H9 (cell line): ENCODE measurements at regions not wholly inside any gene's neighbourhood (a gene's known extent, or its start where the extent isn't known, plus 50 kb on each side); places are given as distances from the start of the nearest gene placed in this dataset.

Experiments
- DNase-seq: peaks from one replicate; pipeline ENCODE4 v3.0.0-alpha.2; 2017
- H2AFZ ChIP-seq: one replicate; pipeline ENCODE4 v1.6.1; 2013; ENCODE audit warnings: mild to moderate bottlenecking, low read length, control low read depth, moderate library complexity
- H2AK5ac ChIP-seq: 2 replicates; pipeline ENCODE4 v1.6.1; 2013; ENCODE audit warnings: low read length, control low read depth, mixed read lengths; ENCODE audit not compliant: insufficient read length
- H2BK120ac ChIP-seq: one replicate; pipeline ENCODE4 v1.6.1; 2013; ENCODE audit warnings: low read depth, mild to moderate bottlenecking, low read length, control low read depth, inconsistent platforms; ENCODE audit not compliant: poor library complexity, severe bottlenecking
- H2BK12ac ChIP-seq: 2 replicates; pipeline ENCODE4 v1.6.1; 2013; ENCODE audit warnings: low read length, control low read depth, mixed read lengths, low read depth; ENCODE audit not compliant: insufficient read length
- H2BK15ac ChIP-seq: 2 replicates; pipeline ENCODE4 v1.6.1; 2013; ENCODE audit warnings: low read depth, low read length, control low read depth
- H2BK20ac ChIP-seq: one replicate; pipeline ENCODE4 v1.6.1; 2013; ENCODE audit warnings: low read depth, mild to moderate bottlenecking, low read length, control low read depth, inconsistent platforms; ENCODE audit not compliant: poor library complexity, severe bottlenecking
- H2BK5ac ChIP-seq: 2 replicates; pipeline ENCODE4 v1.6.1; 2013; ENCODE audit warnings: low read length, control low read depth, mixed read lengths; ENCODE audit not compliant: insufficient read length
- H3K14ac ChIP-seq: 2 replicates; pipeline ENCODE4 v1.6.1; 2013; ENCODE audit warnings: low read length, control low read depth; ENCODE audit not compliant: insufficient read depth
- H3K18ac ChIP-seq: 2 replicates; pipeline ENCODE4 v1.6.1; 2013; ENCODE audit warnings: low read depth, mild to moderate bottlenecking, mixed read lengths, low read length, control low read depth; ENCODE audit not compliant: insufficient read length
- H3K23ac ChIP-seq: 2 replicates; pipeline ENCODE4 v1.6.1; 2013; ENCODE audit warnings: low read length, control low read depth, mixed read lengths, low read depth; ENCODE audit not compliant: insufficient read length
- H3K23me2 ChIP-seq: 2 replicates; pipeline ENCODE4 v1.6.1; 2013; ENCODE audit warnings: low read depth, mild to moderate bottlenecking, mixed read lengths, low read length, control low read depth; ENCODE audit not compliant: insufficient read length, poor library complexity, severe bottlenecking
- H3K27ac ChIP-seq: 2 replicates; pipeline ENCODE4 v1.5.1; 2013; ENCODE audit warnings: low read length, control low read depth, mixed read lengths, low read depth; ENCODE audit not compliant: insufficient read length
- H3K27me3 ChIP-seq: 2 replicates; pipeline ENCODE4 v1.6.1; 2013; ENCODE audit warnings: low read length, control low read depth, inconsistent platforms; ENCODE audit not compliant: insufficient read depth
- H3K4ac ChIP-seq: 2 replicates; pipeline ENCODE4 v1.6.1; 2013; ENCODE audit warnings: low read depth, mild to moderate bottlenecking, control low read depth, inconsistent platforms, low read length, moderate library complexity
- H3K4me1 ChIP-seq: 2 replicates; pipeline ENCODE4 v1.6.1; 2013; ENCODE audit warnings: low read length, control low read depth, inconsistent platforms; ENCODE audit not compliant: insufficient read depth
- H3K4me2 ChIP-seq: 2 replicates; pipeline ENCODE4 v1.6.1; 2013; ENCODE audit warnings: low read length, control low read depth, mixed read lengths; ENCODE audit not compliant: insufficient read length, insufficient read depth
- H3K56ac ChIP-seq: 2 replicates; pipeline ENCODE4 v1.6.1; 2013; ENCODE audit warnings: low read depth, mild to moderate bottlenecking, mixed read lengths, low read length, control low read depth; ENCODE audit not compliant: insufficient read length
- H3K79me1 ChIP-seq: 2 replicates; pipeline ENCODE4 v1.6.1; 2013; ENCODE audit warnings: low read depth, mild to moderate bottlenecking, moderate library complexity, low read length, control low read depth, inconsistent platforms; ENCODE audit not compliant: insufficient read depth, poor library complexity, severe bottlenecking
- H3K79me2 ChIP-seq: 2 replicates; pipeline ENCODE4 v1.6.1; 2013; ENCODE audit warnings: low read length, control low read depth, inconsistent platforms; ENCODE audit not compliant: insufficient read depth
- H3K9ac ChIP-seq: 2 replicates; pipeline ENCODE4 v1.6.1; 2013; ENCODE audit warnings: low read length, control low read depth, mixed read lengths; ENCODE audit not compliant: insufficient read length; ENCODE audit errors: extremely low read depth
- H3K9me3 ChIP-seq: one replicate; pipeline ENCODE4 v1.6.1; 2013; ENCODE audit warnings: low read depth, low read length, inconsistent platforms; ENCODE audit not compliant: control insufficient read depth
- H3T11ph ChIP-seq: one replicate; pipeline ENCODE4 v1.6.1; 2013; ENCODE audit warnings: mild to moderate bottlenecking, low read length, control low read depth, inconsistent platforms
- H4K20me1 ChIP-seq: one replicate; pipeline ENCODE4 v1.6.1; 2013; ENCODE audit not compliant: control insufficient read depth, insufficient read length, insufficient read depth
- H4K5ac ChIP-seq: 2 replicates; pipeline ENCODE4 v1.6.1; 2013; ENCODE audit warnings: low read depth, mild to moderate bottlenecking, mixed read lengths, low read length, control low read depth; ENCODE audit not compliant: insufficient read length
- H4K8ac ChIP-seq: replicated peaks from 2 replicates; pipeline ENCODE4 v1.6.1; 2013; ENCODE audit warnings: low read length, control low read depth, mixed read lengths, low read depth; ENCODE audit not compliant: insufficient read length
- H4K91ac ChIP-seq: 2 replicates; pipeline ENCODE4 v1.6.1; 2013; ENCODE audit warnings: low read depth, mild to moderate bottlenecking, moderate library complexity, mixed read lengths, low read length, control low read depth; ENCODE audit not compliant: insufficient read length
- H3K27ac Mint-ChIP-seq, 3 experiments: 2 replicates in 2 of 3; 3 replicates in 1 of 3; pipeline ENCODE4 v1.8.0; 2020 to 2021; ENCODE audit warnings: mixed read lengths in 3 of 3, mild to moderate bottlenecking in 1 of 3, moderate library complexity in 1 of 3
- H3K27me3 Mint-ChIP-seq: 2 replicates; pipeline ENCODE4 v1.8.0; 2021; ENCODE audit warnings: low read depth, mild to moderate bottlenecking, moderate library complexity, mixed read lengths
- H3K36me3 Mint-ChIP-seq, 3 experiments: 2 replicates in 2 of 3; 3 replicates in 1 of 3; pipeline ENCODE4 v1.8.0; 2020 to 2021; ENCODE audit warnings: low read depth in 3 of 3, mixed read lengths in 3 of 3; ENCODE audit not compliant: insufficient read depth in 1 of 3
- H3K4me1 Mint-ChIP-seq, 2 experiments: 2 replicates each; pipeline ENCODE4 v1.8.0; 2020; ENCODE audit warnings: mixed read lengths in 2 of 2
- H3K4me3 Mint-ChIP-seq, 2 experiments: 2 replicates in 1 of 2; 3 replicates in 1 of 2; pipeline ENCODE4 v1.8.0; 2020 to 2021; ENCODE audit warnings: mild to moderate bottlenecking in 2 of 2, mixed read lengths in 2 of 2, moderate library complexity in 1 of 2
- H3K9me3 Mint-ChIP-seq, 2 experiments: 2 replicates in 1 of 2; 3 replicates in 1 of 2; pipeline ENCODE4 v1.8.0; 2020; ENCODE audit warnings: mild to moderate bottlenecking in 2 of 2, mixed read lengths in 2 of 2, moderate library complexity in 1 of 2
- WGBS: extraction: QIAGEN DNeasy Blood & Tissue Kit; methylation state at CpG from one replicate; pipeline ENCODE4 v1.1.7; 2013; ENCODE audit warnings: missing lambda C conversion rate, low lambda C conversion rate, mixed read lengths; ENCODE audit not compliant: insufficient read length; ENCODE audit errors: extremely low coverage; 5-methylcytosine and 5-hydroxymethylcytosine counted together
- TF ChIP-seq, protein P1 (sequence below): fragments of 200-600 bp; sonication (generic); conservative IDR thresholded peaks from 3 replicates; pipeline ENCODE4 v1.8.0; 2021; ENCODE audit warnings: antibody characterized with exemption, mild to moderate bottlenecking

DNA sequence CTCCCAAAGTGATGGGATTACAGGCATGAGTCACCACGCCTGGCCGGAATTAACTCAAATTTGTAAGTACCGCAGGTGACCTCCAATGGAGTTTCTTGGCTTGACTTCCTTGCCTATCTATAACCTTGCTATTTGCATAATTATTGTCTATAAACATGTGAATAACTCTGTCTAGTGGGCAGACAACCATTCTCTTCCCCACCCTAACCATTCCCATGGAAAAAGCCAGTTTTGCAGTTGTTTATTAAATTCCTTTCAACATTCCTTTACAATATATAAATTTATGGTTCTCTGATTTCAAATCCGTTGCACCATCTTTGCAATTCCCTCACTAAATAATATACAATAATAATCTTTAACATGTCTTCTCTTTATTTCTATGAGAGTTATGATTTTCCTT is 61.0 kb upstream of the ZDHHC17 start:
- Histone ChIP-seq H4K20me1 (no peaks in the 10 kb centered on the region), H3K27ac (no peak overlapping the region)

More for the DNA sequence above, 61.0 kb upstream of the ZDHHC17 start:
- Histone ChIP-seq H3K79me1 (no peaks in the 10 kb centered on the region), H3K23me2 (no peaks in the 10 kb centered on the region), H2BK5ac (no peak overlapping the region), H2BK15ac (no peak overlapping the region), H3K14ac (no peak overlapping the region), H3K4me2 (no peak overlapping the region), H4K91ac (no peak overlapping the region), H4K8ac (no peak overlapping the region), H3K27me3 (no peaks in the 10 kb centered on the region), H3T11ph (no peak overlapping the region), H3K9ac (no peak overlapping the region), H2AFZ (no peak overlapping the region), H3K4me1 (no peaks in the 10 kb centered on the region; the same call in 1 of the 2 replicates), H2AK5ac (no peak overlapping the region), H3K23ac (no peak overlapping the region), H2BK12ac (no peak overlapping the region), H3K79me2 (no peaks in the 10 kb centered on the region), H3K18ac (no peak overlapping the region), H3K4ac (no peak overlapping the region), H4K5ac (no peak overlapping the region), H2BK120ac (no peak overlapping the region), H2BK20ac (no peak overlapping the region), H3K56ac (no peak overlapping the region), H3K9me3 (no peaks in the 10 kb centered on the region)
- WGBS: 100% methylated on average over 1 of the region's 4 CpGs
- DNase-seq: no peak
- H3K4me1 Mint-ChIP-seq: peaks cover 21 to 30% of the 10 kb centered on the region in 2 experiments
- H3K27me3 Mint-ChIP-seq: no peaks in the 10 kb centered on the region
- H3K36me3 Mint-ChIP-seq: no peaks in the 10 kb centered on the region
- TF ChIP-seq, protein P1, sequence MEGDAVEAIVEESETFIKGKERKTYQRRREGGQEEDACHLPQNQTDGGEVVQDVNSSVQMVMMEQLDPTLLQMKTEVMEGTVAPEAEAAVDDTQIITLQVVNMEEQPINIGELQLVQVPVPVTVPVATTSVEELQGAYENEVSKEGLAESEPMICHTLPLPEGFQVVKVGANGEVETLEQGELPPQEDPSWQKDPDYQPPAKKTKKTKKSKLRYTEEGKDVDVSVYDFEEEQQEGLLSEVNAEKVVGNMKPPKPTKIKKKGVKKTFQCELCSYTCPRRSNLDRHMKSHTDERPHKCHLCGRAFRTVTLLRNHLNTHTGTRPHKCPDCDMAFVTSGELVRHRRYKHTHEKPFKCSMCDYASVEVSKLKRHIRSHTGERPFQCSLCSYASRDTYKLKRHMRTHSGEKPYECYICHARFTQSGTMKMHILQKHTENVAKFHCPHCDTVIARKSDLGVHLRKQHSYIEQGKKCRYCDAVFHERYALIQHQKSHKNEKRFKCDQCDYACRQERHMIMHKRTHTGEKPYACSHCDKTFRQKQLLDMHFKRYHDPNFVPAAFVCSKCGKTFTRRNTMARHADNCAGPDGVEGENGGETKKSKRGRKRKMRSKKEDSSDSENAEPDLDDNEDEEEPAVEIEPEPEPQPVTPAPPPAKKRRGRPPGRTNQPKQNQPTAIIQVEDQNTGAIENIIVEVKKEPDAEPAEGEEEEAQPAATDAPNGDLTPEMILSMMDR: no peak
- no peak overlapping the region for H3K27ac Mint-ChIP-seq
- no peak overlapping the region for H3K4me3 Mint-ChIP-seq
- H3K9me3 Mint-ChIP-seq: no peaks in the 10 kb centered on the region
